Lung (tissue), 12 donors: ENCODE measurements at regions not wholly inside any gene's neighbourhood (a gene's known extent, or its start where the extent isn't known, plus 50 kb on each side); places are given as distances from the start of the nearest gene placed in this dataset. TPM values are rescaled to one million over a fixed set of nuclear protein-coding genes. Genes with fewer than 3 reads are reported as not detected.

ENCODE experiments used
- ATAC-seq: fragments of 200-7000 bp; cut with Tn5 transposase; one replicate; pipeline ENCODE4 v1.9.1; 2020; ENCODE audit warnings: moderate number of reproducible peaks; ENCODE audit not compliant: insufficient read depth, low FRiP score
- DNase-seq, 3 donors: peaks; one replicate each; pipeline ENCODE4 v3.0.0-alpha.2; 2013 to 2017
- H3K27ac ChIP-seq, 2 donors: one replicate each; pipeline ENCODE4 v1.5.1; 2013; ENCODE audit warnings: mild to moderate bottlenecking in 2 of 2, moderate library complexity in 2 of 2, control low read depth in 1 of 2, inconsistent platforms in 1 of 2, low read depth in 1 of 2, low read length in 1 of 2
- H3K27me3 ChIP-seq, 3 donors: one replicate each; pipeline ENCODE4 v1.5.1; 2013; ENCODE audit warnings: low read length in 2 of 3; ENCODE audit not compliant: control insufficient read depth in 3 of 3, insufficient read depth in 3 of 3
- H3K36me3 ChIP-seq, 4 donors: one replicate each; pipeline ENCODE4 v1.5.1; 2013; ENCODE audit warnings: low read length in 4 of 4, mild to moderate bottlenecking in 1 of 4, moderate library complexity in 1 of 4; ENCODE audit not compliant: control insufficient read depth in 4 of 4, insufficient read depth in 4 of 4
- H3K4me1 ChIP-seq, 5 donors: one replicate each; pipeline ENCODE4 v1.5.1; 2013; ENCODE audit warnings: low read length in 5 of 5, mild to moderate bottlenecking in 2 of 5, moderate library complexity in 1 of 5; ENCODE audit not compliant: control insufficient read depth in 5 of 5, insufficient read depth in 5 of 5
- H3K4me3 ChIP-seq: one replicate; pipeline ENCODE4 v1.5.1; 2013; ENCODE audit warnings: mild to moderate bottlenecking, control low read depth, moderate library complexity
- H3K9ac ChIP-seq, 2 donors: one replicate each; pipeline ENCODE4 v1.5.1; 2013; ENCODE audit warnings: low read length in 2 of 2, control low read depth in 1 of 2; ENCODE audit not compliant: insufficient read depth in 1 of 2
- H3K9me3 ChIP-seq, 4 donors: one replicate each; pipeline ENCODE4 v1.5.1; 2013; ENCODE audit warnings: low read length in 3 of 4, mild to moderate bottlenecking in 1 of 4, moderate library complexity in 1 of 4; ENCODE audit not compliant: control insufficient read depth in 4 of 4, insufficient read depth in 3 of 4
- CTCF ChIP-seq: IDR thresholded peaks from 2 replicates; pipeline ENCODE4 v1.5.1; 2012; ENCODE audit warnings: mild to moderate bottlenecking; ENCODE audit errors: control extremely low read depth, extremely low read depth
- WGBS, 2 donors: extraction: QIAGEN DNeasy Blood & Tissue Kit; methylation state at CpG; one replicate each; pipeline ENCODE4 v1.1.7; 2013; 5-methylcytosine and 5-hydroxymethylcytosine counted together
- small RNA-seq: library from RNA; depleted of rRNA; stranded (forward); fragments of <200 nt; gene quantifications from one replicate; pipeline ENCODE3, GENCODE V24; 2014; ENCODE audit warnings: low replicate concordance
- donor health status: control.
- donor health status: control.
- donor health status: Bipolar disorder and iron deficiency.
- donor health status: healthy.
- donor health status: DM: yes; HTN: yes; CAD: no.

DNA sequence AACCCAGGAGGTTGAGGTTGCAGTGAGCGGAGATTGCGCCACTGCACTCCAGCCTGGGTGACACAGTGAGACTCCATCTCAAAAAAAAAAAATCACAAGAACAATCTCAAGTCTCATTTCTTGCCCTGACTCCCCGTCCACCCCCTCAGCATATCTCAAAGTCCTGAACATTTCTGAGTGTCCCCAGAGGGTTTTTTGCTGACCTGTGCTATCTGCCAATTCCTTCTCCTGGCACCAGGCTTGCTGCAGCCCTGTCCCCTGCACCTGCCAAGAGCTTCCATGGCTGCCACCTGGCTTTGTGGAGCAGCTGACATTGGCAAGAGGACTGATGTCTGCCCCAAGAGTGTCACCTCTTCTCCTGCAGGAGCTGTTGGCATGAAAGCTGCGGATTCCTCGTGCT is 54.9 kb upstream of the PTPRT start:
- H3K4me3 ChIP-seq, result no peak overlapping the region
- H3K27ac ChIP-seq, result no peak overlapping the region
- WGBS, 2 donors, result 82 to 85% methylated on average over 5 of the region's 5 CpGs
- H3K9me3 ChIP-seq, result peaks cover 0 to 2% (median 0%) of the 10 kb centered on the region in 4 donors
- DNase-seq (no peak), ATAC-seq (no peak)
- H3K27me3 ChIP-seq, result peaks cover 0 to 13% (median 2%) of the 10 kb centered on the region in 3 donors
- TF ChIP-seq CTCF, result no peak
- H3K36me3 ChIP-seq, result no peaks in the 10 kb centered on the region
- H3K9ac ChIP-seq, result no peak overlapping the region
- H3K4me1 ChIP-seq, result no peaks in the 10 kb centered on the region

DNA sequence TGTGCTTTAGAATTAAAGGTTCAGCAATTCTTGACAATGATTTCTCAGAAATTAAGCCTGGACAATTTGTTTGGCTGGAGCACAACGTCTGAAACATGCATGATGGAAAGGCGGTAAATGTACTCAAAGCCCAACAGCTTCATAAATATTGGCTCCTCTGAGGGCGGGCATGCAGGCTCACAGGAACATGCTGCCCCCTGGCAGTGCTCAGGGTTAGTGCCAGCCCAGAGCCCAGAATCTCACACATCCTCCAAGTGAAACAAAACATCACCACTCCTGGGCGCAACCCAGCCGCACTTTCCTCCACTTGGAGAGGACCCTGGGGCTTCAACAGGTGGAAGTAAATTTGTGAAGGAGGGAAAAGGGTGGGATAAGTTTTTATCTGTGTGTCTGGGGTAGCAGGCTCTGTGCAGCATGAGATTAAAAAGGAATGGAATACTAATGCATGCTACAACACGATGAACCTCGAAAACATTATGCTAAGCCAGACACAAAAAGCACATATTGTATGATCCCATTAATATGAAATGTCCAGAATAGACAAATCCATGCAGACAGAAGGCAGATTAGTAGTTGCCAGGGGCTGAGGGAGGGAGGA is 54.1 kb upstream of the PTPRT start:
- no peak overlapping the region for H3K4me3 ChIP-seq
- H3K27me3 ChIP-seq, result peaks cover 0 to 13% (median 2%) of the 10 kb centered on the region in 3 donors
- 51 to 61% methylated on average over 7 of the region's 7 CpGs for WGBS, 2 donors
- no peaks in the 10 kb centered on the region for H3K36me3 ChIP-seq
- H3K27ac ChIP-seq, result no peak overlapping the region
- peaks cover 0 to 2% (median 0%) of the 10 kb centered on the region in 4 donors for H3K9me3 ChIP-seq
- peak; percentile 10 for TF ChIP-seq CTCF
- peak; percentile 19 to 47 (median 38) for DNase-seq
- no peaks in the 10 kb centered on the region for H3K4me1 ChIP-seq
- no peak overlapping the region for H3K9ac ChIP-seq
- no peak for ATAC-seq

DNA sequence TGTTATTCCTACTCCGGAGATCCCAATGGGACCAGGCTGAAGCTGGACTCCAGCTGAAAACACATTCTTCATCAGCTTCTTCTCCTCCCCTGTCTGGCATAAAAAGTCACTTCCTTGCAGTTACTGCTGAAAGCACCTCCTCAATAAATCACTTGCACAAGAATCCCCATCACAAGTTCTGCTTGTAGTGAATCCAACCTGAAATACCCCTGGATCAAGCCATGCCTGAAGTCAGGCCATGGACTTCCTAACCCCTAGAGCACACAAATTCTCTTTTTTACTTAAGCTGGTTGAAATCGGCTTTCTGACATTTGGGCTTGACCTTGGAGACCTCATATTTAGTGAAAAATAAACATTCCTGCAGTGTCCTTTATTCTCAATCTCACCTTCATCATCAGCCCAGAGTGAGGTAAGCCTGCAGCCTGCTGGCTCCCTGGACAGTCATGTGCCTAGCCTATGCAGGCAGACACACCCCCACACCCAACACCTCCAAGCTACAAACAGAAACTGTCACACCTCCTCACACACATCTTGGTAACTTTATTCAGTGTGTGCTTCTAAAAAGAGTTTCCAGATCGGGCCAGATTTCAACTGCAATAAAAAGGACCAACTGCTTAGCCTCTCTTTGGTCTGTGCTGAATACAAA is 51.5 kb upstream of the PTPRT start:
- Histone ChIP-seq H3K4me3 (no peak overlapping the region), H3K9me3 (peaks cover 0 to 2% (median 0%) of the 10 kb centered on the region in 4 donors), H3K4me1 (peaks cover 0 to 4% (median 0%) of the 10 kb centered on the region in 5 donors), H3K9ac (no peak overlapping the region), H3K36me3 (no peaks in the 10 kb centered on the region), H3K27ac (no peak overlapping the region), H3K27me3 (peaks cover 0 to 8% (median 2%) of the 10 kb centered on the region in 3 donors)
- TF ChIP-seq CTCF, result no peak
- ATAC-seq (no peak), DNase-seq (no peak)
- WGBS, 2 donors, result 72 to 82% methylated on average over 3 of the region's 3 CpGs

Small RNA genes lying in the stretch of these regions (small RNA-seq; reads per million reads assigned to genes)
- not detected for gene RF00426
